GM23338 (cell line): ENCODE measurements at regions not wholly inside any gene's neighbourhood (a gene's known extent, or its start where the extent isn't known, plus 50 kb on each side); places are given as distances from the start of the nearest gene placed in this dataset.

Experiments
- ATAC-seq: fragments of 200-7000 bp; cut with Tn5 transposase; 3 replicates; pipeline ENCODE4 v1.9.1; 2020
- DNase-seq: peaks from one replicate; pipeline ENCODE4 v3.0.0-alpha.2; 2015; ENCODE audit warnings: low spot score
- H2AFZ ChIP-seq: fragments of 200-600 bp; sonication (generic); 2 replicates; pipeline ENCODE4 v1.8.0; 2016; ENCODE audit warnings: antibody characterized with exemption, mild to moderate bottlenecking, moderate library complexity
- H3F3A ChIP-seq: fragments of 200-600 bp; sonication (generic); replicated peaks from 2 replicates; pipeline ENCODE4 v1.8.0; 2017; ENCODE audit warnings: antibody characterized with exemption, mixed run types, low read depth
- H3K27ac ChIP-seq: fragments of 200-600 bp; sonication (generic); 2 replicates; pipeline ENCODE4 v1.6.1; 2016; ENCODE audit warnings: low read depth
- H3K27me3 ChIP-seq: fragments of 200-600 bp; sonication (generic); 2 replicates; pipeline ENCODE4 v1.8.0; 2016; ENCODE audit warnings: mild to moderate bottlenecking, mixed run types, moderate library complexity; ENCODE audit not compliant: insufficient read depth
- H3K36me3 ChIP-seq: fragments of 200-600 bp; sonication (generic); 2 replicates; pipeline ENCODE4 v1.8.0; 2016; ENCODE audit warnings: mild to moderate bottlenecking; ENCODE audit not compliant: insufficient read depth
- H3K4me1 ChIP-seq: fragments of 200-600 bp; sonication (generic); 2 replicates; pipeline ENCODE4 v1.8.0; 2016; ENCODE audit warnings: mild to moderate bottlenecking, moderate library complexity; ENCODE audit not compliant: insufficient read depth
- H3K4me2 ChIP-seq: fragments of 200-600 bp; sonication (generic); 2 replicates; pipeline ENCODE4 v1.7.1; 2017; ENCODE audit warnings: mixed run types
- H3K4me3 ChIP-seq: fragments of 200-600 bp; sonication (generic); 2 replicates; pipeline ENCODE4 v1.6.1; 2016; ENCODE audit warnings: mixed run types
- H3K79me2 ChIP-seq: fragments of 200-600 bp; sonication (generic); replicated peaks from 2 replicates; pipeline ENCODE4 v1.8.0; 2017; ENCODE audit warnings: mild to moderate bottlenecking; ENCODE audit not compliant: insufficient read depth
- H3K9me2 ChIP-seq: fragments of 200-600 bp; sonication (generic); 2 replicates; pipeline ENCODE4 v1.8.0; 2017; ENCODE audit not compliant: insufficient read depth
- H4K20me1 ChIP-seq: fragments of 200-600 bp; sonication (generic); replicated peaks from 2 replicates; pipeline ENCODE4 v1.8.0; 2017; ENCODE audit warnings: mild to moderate bottlenecking; ENCODE audit not compliant: insufficient read depth
- H3K27ac Mint-ChIP-seq: 2 replicates; pipeline ENCODE4 v1.8.0; 2020; ENCODE audit warnings: inconsistent platforms, mild to moderate bottlenecking, moderate library complexity, mixed read lengths
- H3K27me3 Mint-ChIP-seq: 3 replicates; pipeline ENCODE4 v1.8.0; 2022; ENCODE audit warnings: low read depth, mild to moderate bottlenecking, moderate library complexity, mixed read lengths, inconsistent platforms; ENCODE audit not compliant: insufficient read depth, poor library complexity
- H3K36me3 Mint-ChIP-seq: 3 replicates; pipeline ENCODE4 v1.8.0; 2021; ENCODE audit warnings: low read depth, mild to moderate bottlenecking, inconsistent platforms, moderate library complexity, mixed read lengths
- H3K4me1 Mint-ChIP-seq: 3 replicates; pipeline ENCODE4 v1.8.0; 2020; ENCODE audit warnings: mild to moderate bottlenecking, inconsistent platforms, mixed read lengths
- H3K4me3 Mint-ChIP-seq: 3 replicates; pipeline ENCODE4 v1.8.0; 2021; ENCODE audit warnings: moderate library complexity, mild to moderate bottlenecking, inconsistent platforms, mixed read lengths
- H3K9me3 Mint-ChIP-seq: 3 replicates; pipeline ENCODE4 v1.8.0; 2020; ENCODE audit warnings: moderate library complexity, mild to moderate bottlenecking, inconsistent platforms, mixed read lengths
- ZNF114 ChIP-seq: fragments of 250-450 bp; sonication (Bioruptor Pico); IDR thresholded peaks from 2 replicates; pipeline ENCODE4 v1.5.0; 2020; ENCODE audit warnings: mild to moderate bottlenecking, moderate library complexity
- ZNF462 ChIP-seq: fragments of 250-450 bp; sonication (Bioruptor Pico); IDR thresholded peaks from 2 replicates; pipeline ENCODE4 v1.5.0; 2020; ENCODE audit warnings: mild to moderate bottlenecking, moderate library complexity

GRCh38 chr10:131759347-131759746, 141.5 kb upstream of the PPP2R2D start:
- H3F3A ChIP-seq = no peaks in the 10 kb centered on the region; the same call in 1 of the 2 replicates
- TF ChIP-seq ZNF462 (no peak), ZNF114 (CRISPR knock-in tag) (no peak)
- ATAC-seq (no peak), DNase-seq (no peak)
- no peak overlapping the region for H2AFZ ChIP-seq
- peaks cover 15% of the 10 kb centered on the region; the same call in 1 of the 2 replicates for H3K4me1 ChIP-seq
- H4K20me1 ChIP-seq = no peaks in the 10 kb centered on the region
- Mint-ChIP-seq H3K36me3 (no peaks in the 10 kb centered on the region), H3K27me3 (peaks cover 7% of the 10 kb centered on the region), H3K4me3 (no peak overlapping the region), H3K9me3 (peaks cover 3% of the 10 kb centered on the region), H3K27ac (no peak overlapping the region), H3K4me1 (peaks cover 37% of the 10 kb centered on the region)
- H3K27ac ChIP-seq = no peak overlapping the region
- H3K4me2 ChIP-seq = no peak overlapping the region
- no peaks in the 10 kb centered on the region for H3K36me3 ChIP-seq
- H3K79me2 ChIP-seq = no peaks in the 10 kb centered on the region
- H3K27me3 ChIP-seq = no peaks in the 10 kb centered on the region
- no peaks in the 10 kb centered on the region for H3K9me2 ChIP-seq
- H3K4me3 ChIP-seq = no peak overlapping the region

GRCh38 chr10:131760416-131761166, 140.2 kb upstream of the PPP2R2D start:
- Histone ChIP-seq H3K79me2 (no peaks in the 10 kb centered on the region), H4K20me1 (no peaks in the 10 kb centered on the region), H3K4me2 (peak overlapping the region; percentile 62; the same call in 1 of the 2 replicates), H3K4me1 (peaks cover 15% of the 10 kb centered on the region; the same call in 1 of the 2 replicates), H3K36me3 (no peaks in the 10 kb centered on the region), H3K27ac (no peak overlapping the region), H3K9me2 (no peaks in the 10 kb centered on the region), H2AFZ (peak overlapping the region; percentile 85), H3K27me3 (no peaks in the 10 kb centered on the region), H3F3A (no peaks in the 10 kb centered on the region; the same call in 1 of the 2 replicates), H3K4me3 (no peak overlapping the region)
- DNase-seq (peak; percentile 51), ATAC-seq (peak; percentile 68)
- H3K27ac Mint-ChIP-seq = peak overlapping the region; percentile 26
- peaks cover 7% of the 10 kb centered on the region for H3K27me3 Mint-ChIP-seq
- H3K4me1 Mint-ChIP-seq = peaks cover 37% of the 10 kb centered on the region
- no peaks in the 10 kb centered on the region for H3K36me3 Mint-ChIP-seq
- no peak overlapping the region for H3K4me3 Mint-ChIP-seq
- H3K9me3 Mint-ChIP-seq = peaks cover 5% of the 10 kb centered on the region
- no peak for TF ChIP-seq ZNF462
